Keratinocyte (primary cell): ENCODE measurements at regions not wholly inside any gene's neighbourhood (a gene's known extent, or its start where the extent isn't known, plus 50 kb on each side); places are given as distances from the start of the nearest gene placed in this dataset.

Experiments
- EZH2 ChIP-seq: IDR thresholded peaks from one replicate; pipeline ENCODE4 v1.6.1; 2012; ENCODE audit warnings: inconsistent platforms, mild to moderate bottlenecking, low read length, moderate library complexity
- TF ChIP-seq, protein P1 (sequence below), 3 experiments: IDR thresholded peaks in 1 of 3; conservative IDR thresholded peaks in 1 of 3; optimal IDR thresholded peaks in 1 of 3; 2 replicates in 2 of 3; 3 replicates in 1 of 3; pipeline versions ENCODE3 to v1.5.1; 2011; ENCODE audit warnings: low read length in 3 of 3, mild to moderate bottlenecking in 3 of 3, moderate library complexity in 2 of 3, control low read depth in 1 of 3, inconsistent platforms in 1 of 3; ENCODE audit not compliant: insufficient read depth in 2 of 3; ENCODE audit errors: extremely low read depth in 1 of 3

DNA sequence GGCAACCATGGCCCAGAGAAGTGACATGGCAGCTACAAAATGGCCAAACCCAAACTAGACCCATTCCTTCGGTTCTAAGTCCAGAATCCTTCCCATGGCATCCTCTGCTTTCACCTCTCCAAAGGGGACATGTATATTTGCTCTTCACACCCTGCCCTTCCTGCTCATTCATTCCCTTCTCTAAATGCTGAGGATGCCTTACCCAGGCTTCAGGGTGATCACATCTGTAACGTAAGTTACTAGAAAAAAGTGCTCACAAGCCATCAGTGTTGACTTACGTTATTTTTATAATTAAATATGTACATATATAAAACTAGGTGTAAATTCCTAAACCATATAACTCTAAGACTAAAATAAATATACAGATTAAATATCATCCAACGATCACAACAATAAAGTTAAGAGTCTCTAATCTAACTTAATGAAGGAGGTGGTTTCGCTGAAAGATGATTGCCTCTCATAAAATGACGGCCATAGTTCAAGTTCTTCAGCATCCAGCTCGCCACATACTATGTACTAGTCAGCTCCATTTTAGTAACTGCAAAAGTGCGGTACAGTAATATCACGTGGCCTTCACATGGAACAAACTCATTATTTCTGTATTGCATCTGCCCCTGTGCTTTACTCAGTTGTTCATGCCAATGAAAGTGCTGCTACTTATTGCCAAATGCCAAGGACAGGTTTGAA lies 74.6 kb downstream of the TENT5C start:
- TF ChIP-seq, protein P1, sequence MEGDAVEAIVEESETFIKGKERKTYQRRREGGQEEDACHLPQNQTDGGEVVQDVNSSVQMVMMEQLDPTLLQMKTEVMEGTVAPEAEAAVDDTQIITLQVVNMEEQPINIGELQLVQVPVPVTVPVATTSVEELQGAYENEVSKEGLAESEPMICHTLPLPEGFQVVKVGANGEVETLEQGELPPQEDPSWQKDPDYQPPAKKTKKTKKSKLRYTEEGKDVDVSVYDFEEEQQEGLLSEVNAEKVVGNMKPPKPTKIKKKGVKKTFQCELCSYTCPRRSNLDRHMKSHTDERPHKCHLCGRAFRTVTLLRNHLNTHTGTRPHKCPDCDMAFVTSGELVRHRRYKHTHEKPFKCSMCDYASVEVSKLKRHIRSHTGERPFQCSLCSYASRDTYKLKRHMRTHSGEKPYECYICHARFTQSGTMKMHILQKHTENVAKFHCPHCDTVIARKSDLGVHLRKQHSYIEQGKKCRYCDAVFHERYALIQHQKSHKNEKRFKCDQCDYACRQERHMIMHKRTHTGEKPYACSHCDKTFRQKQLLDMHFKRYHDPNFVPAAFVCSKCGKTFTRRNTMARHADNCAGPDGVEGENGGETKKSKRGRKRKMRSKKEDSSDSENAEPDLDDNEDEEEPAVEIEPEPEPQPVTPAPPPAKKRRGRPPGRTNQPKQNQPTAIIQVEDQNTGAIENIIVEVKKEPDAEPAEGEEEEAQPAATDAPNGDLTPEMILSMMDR (optimal IDR thresholded peaks at IDR 0.05 in 1 of 3, IDR thresholded peaks at IDR 0.05 in 1 of 3, conservative IDR thresholded peaks at IDR 0.05 in 1 of 3; ENCODE audit: extremely low read depth in 1 of 3, insufficient read depth in 2 of 3, low read length in 3 of 3) = no peak
- TF ChIP-seq EZH2 = no peak
